ENCODE measurements at regions not wholly inside any gene's neighbourhood (a gene's known extent, or its start where the extent isn't known, plus 50 kb on each side); places are given as distances from the start of the nearest gene placed in this dataset.
A peak's percentile ranks its signal among the peaks of the same experiment; 100 is the strongest.

DNA sequence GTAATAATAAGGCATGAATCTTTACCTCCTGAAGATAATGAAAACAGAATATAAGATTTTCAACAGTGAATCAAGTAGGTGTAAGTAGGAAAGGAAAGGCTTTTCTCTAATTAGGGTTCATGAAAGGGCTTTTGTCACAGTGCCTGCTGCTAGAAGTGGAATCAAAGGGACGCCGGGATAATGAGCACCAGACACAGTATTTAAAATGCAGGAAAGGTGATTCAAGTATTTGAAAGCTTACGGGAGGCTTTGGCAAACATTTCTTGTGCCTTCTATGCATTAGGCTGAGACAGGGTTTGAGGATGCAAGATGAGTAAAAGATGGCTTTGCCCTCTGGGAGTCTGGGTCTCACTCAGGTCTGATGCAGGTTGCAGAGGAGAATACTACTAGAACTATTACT is 70.5 kb upstream of the ANO4 start:
- H3K9me3 ChIP-seq (ENCODE audit: control insufficient read depth, insufficient read depth, low read depth, low read length): no peaks in the 10 kb centered on the region
- no peak overlapping the region for H3K27ac ChIP-seq (ENCODE audit: low read length)
- no peaks in the 10 kb centered on the region for H3K36me3 ChIP-seq (ENCODE audit: control insufficient read depth, insufficient read depth, low read length)
- in situ Hi-C loops (cut with HindIII; ENCODE audit: low pct_unique_long_range_greater_than_20kb, low sequenced_read_pairs): no loop called here
- ATAC-seq (no peak), DNase-seq (ENCODE audit: low read depth, low spot score) (no peak)
- H3K4me3 ChIP-seq (ENCODE audit: low read depth in 2 of 2, low read length in 2 of 2): no peak overlapping the region
- peaks cover 11% of the 10 kb centered on the region for H3K27me3 ChIP-seq (ENCODE audit: control insufficient read depth, insufficient read depth, low read length)
- CTCF ChIA-PET: no interaction called here
- POLR2A ChIA-PET: no interaction called here
- no peaks in the 10 kb centered on the region for H3K4me1 ChIP-seq (ENCODE audit: control insufficient read depth, insufficient read depth, low read length)
- TF ChIP-seq TCF7L2 (IDR thresholded peaks at IDR 0.05; ENCODE audit: low read depth, low read length): no peak
- TF ChIP-seq, protein P1, sequence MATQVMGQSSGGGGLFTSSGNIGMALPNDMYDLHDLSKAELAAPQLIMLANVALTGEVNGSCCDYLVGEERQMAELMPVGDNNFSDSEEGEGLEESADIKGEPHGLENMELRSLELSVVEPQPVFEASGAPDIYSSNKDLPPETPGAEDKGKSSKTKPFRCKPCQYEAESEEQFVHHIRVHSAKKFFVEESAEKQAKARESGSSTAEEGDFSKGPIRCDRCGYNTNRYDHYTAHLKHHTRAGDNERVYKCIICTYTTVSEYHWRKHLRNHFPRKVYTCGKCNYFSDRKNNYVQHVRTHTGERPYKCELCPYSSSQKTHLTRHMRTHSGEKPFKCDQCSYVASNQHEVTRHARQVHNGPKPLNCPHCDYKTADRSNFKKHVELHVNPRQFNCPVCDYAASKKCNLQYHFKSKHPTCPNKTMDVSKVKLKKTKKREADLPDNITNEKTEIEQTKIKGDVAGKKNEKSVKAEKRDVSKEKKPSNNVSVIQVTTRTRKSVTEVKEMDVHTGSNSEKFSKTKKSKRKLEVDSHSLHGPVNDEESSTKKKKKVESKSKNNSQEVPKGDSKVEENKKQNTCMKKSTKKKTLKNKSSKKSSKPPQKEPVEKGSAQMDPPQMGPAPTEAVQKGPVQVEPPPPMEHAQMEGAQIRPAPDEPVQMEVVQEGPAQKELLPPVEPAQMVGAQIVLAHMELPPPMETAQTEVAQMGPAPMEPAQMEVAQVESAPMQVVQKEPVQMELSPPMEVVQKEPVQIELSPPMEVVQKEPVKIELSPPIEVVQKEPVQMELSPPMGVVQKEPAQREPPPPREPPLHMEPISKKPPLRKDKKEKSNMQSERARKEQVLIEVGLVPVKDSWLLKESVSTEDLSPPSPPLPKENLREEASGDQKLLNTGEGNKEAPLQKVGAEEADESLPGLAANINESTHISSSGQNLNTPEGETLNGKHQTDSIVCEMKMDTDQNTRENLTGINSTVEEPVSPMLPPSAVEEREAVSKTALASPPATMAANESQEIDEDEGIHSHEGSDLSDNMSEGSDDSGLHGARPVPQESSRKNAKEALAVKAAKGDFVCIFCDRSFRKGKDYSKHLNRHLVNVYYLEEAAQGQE (IDR thresholded peaks at IDR 0.05; ENCODE audit: insufficient read depth in 1 of 2, low read depth in 2 of 2, low read length in 1 of 2): no peak
- TF ChIP-seq, protein P2, sequence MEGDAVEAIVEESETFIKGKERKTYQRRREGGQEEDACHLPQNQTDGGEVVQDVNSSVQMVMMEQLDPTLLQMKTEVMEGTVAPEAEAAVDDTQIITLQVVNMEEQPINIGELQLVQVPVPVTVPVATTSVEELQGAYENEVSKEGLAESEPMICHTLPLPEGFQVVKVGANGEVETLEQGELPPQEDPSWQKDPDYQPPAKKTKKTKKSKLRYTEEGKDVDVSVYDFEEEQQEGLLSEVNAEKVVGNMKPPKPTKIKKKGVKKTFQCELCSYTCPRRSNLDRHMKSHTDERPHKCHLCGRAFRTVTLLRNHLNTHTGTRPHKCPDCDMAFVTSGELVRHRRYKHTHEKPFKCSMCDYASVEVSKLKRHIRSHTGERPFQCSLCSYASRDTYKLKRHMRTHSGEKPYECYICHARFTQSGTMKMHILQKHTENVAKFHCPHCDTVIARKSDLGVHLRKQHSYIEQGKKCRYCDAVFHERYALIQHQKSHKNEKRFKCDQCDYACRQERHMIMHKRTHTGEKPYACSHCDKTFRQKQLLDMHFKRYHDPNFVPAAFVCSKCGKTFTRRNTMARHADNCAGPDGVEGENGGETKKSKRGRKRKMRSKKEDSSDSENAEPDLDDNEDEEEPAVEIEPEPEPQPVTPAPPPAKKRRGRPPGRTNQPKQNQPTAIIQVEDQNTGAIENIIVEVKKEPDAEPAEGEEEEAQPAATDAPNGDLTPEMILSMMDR (IDR thresholded peaks at IDR 0.05): no peak
- TF ChIP-seq POLR2AphosphoS5 (IDR thresholded peaks at IDR 0.05; ENCODE audit: low read depth, low read length): no peak
- TF ChIP-seq SIN3A (IDR thresholded peaks at IDR 0.05; ENCODE audit: borderline replicate concordance, insufficient read depth, low read depth, low read length): no peak
- BruUV-seq (replicated peaks): no TSS peak
- intact Hi-C loops (cut with micrococcal nuclease; ENCODE audit: unreplicated experiment): no loop called here

DNA sequence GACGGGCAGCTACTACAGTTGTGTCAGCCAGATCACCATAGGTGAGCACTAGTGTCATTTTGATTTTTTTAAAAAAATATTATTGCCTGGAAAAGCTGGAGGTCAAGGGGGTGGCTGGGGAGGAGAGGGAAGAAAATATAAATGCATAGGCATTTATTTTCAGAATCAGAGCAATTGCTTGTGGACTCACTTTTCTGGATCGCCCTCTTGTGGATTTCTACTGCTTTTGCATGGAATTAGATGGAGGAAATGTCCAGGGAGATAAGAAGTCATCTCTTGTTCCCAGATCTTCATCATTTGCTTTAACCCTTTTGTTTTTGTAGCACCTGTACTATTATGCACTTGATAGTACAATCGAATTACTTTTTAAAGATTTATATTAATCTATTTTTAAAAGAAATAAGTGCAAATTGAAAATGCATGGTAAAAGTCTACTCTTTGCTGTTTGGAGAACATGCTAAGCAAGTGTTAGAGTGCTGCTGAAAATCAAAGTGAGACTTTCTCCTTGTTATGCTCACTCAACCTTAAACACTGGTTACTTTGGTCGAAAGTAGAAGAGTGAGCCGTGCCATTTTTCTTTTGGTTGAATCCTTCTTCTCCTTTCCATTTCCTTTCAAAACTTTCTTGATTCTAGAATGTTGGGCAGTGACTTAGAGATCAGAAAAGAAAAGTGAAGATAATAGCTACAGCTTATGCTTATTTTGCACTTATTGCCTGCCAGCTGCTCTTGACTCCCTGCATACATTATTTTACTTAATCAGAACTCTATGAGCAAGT is 60.6 kb upstream of the ANO4 start:
- intact Hi-C loops (cut with micrococcal nuclease; ENCODE audit: unreplicated experiment): loop anchor here (2.0 kb wide), 2 partner anchors 65 to 385 kb away; no protein-coding TSS in a partner anchor
- TF ChIP-seq, protein P1 (IDR thresholded peaks at IDR 0.05; ENCODE audit: insufficient read depth in 1 of 2, low read depth in 2 of 2, low read length in 1 of 2): no peak
- TF ChIP-seq, protein P2 (IDR thresholded peaks at IDR 0.05): peak; percentile 75
- Histone ChIP-seq H3K4me1 (ENCODE audit: control insufficient read depth, insufficient read depth, low read length) (no peaks in the 10 kb centered on the region), H3K4me3 (ENCODE audit: low read depth in 2 of 2, low read length in 2 of 2) (no peak overlapping the region), H3K9me3 (ENCODE audit: control insufficient read depth, insufficient read depth, low read depth, low read length) (no peaks in the 10 kb centered on the region), H3K36me3 (ENCODE audit: control insufficient read depth, insufficient read depth, low read length) (no peaks in the 10 kb centered on the region), H3K27ac (ENCODE audit: low read length) (no peak overlapping the region), H3K27me3 (ENCODE audit: control insufficient read depth, insufficient read depth, low read length) (peaks cover 6% of the 10 kb centered on the region; the same call in 1 of the 2 replicates)
- POLR2A ChIA-PET: no interaction called here
- in situ Hi-C loops (cut with HindIII; ENCODE audit: low pct_unique_long_range_greater_than_20kb, low sequenced_read_pairs): no loop called here
- DNase-seq (ENCODE audit: low read depth, low spot score) (no peak), ATAC-seq (peak; percentile 66; the same call in 1 of the 2 replicates)
- BruUV-seq (replicated peaks): no TSS peak
- CTCF ChIA-PET: no interaction called here
